IMR-90 (cell line): ENCODE measurements at regions not wholly inside any gene's neighbourhood (a gene's known extent, or its start where the extent isn't known, plus 50 kb on each side); places are given as distances from the start of the nearest gene placed in this dataset.

ENCODE experiments used
- ATAC-seq: fragments of 200-7000 bp; cut with Tn5 transposase; 2 replicates; pipeline ENCODE4 v1.9.1; 2020; ENCODE audit warnings: low read depth, mild to moderate bottlenecking, moderate library complexity
- BruUV-seq: library from RNA; stranded (reverse); fragments of 400-500 nt; replicated peaks from 2 replicates; lab custom pipeline; 2021; lab: Mats Ljungman, UMichigan
- CTCF ChIA-PET: fragments of 300-600 bp; formaldehyde crosslinking; extraction: SDS; loops from one replicate; lab custom pipeline; 2021; ENCODE audit warnings: antibody characterized with exemption; lab: Yijun Ruan, JAX
- POLR2A ChIA-PET: fragments of 300-600 bp; sonication (Branson Sonifier 250); formaldehyde crosslinking; loops from one replicate; lab custom pipeline; 2022; ENCODE audit warnings: antibody characterized with exemption; ENCODE audit not compliant: unreplicated experiment; lab: Charles Lee
- DNase-seq: peaks from one replicate; pipeline ENCODE4 v3.0.0; 2013
- H2AFZ ChIP-seq: replicated peaks from 2 replicates; pipeline ENCODE3; 2013; ENCODE audit warnings: low read length, mild to moderate bottlenecking; ENCODE audit not compliant: poor library complexity
- H2AK5ac ChIP-seq: 2 replicates; pipeline ENCODE4 v1.6.1; 2013; ENCODE audit warnings: low read depth, low read length, inconsistent platforms
- H2AK9ac ChIP-seq: replicated peaks from 2 replicates; pipeline ENCODE3; 2013; ENCODE audit warnings: mild to moderate bottlenecking, low read depth, low read length, moderate library complexity; ENCODE audit not compliant: poor library complexity
- H2BK120ac ChIP-seq: 2 replicates; pipeline ENCODE4 v1.6.1; 2013; ENCODE audit warnings: low read depth, low read length, inconsistent platforms
- H2BK15ac ChIP-seq: 3 replicates; pipeline ENCODE4 v1.6.1; 2013; ENCODE audit warnings: low read depth, low read length, inconsistent platforms
- H2BK20ac ChIP-seq: 2 replicates; pipeline ENCODE4 v1.6.1; 2013; ENCODE audit warnings: low read depth, mild to moderate bottlenecking, inconsistent platforms, low read length, moderate library complexity
- H2BK5ac ChIP-seq: 2 replicates; pipeline ENCODE4 v1.6.1; 2013; ENCODE audit warnings: mild to moderate bottlenecking, low read depth, low read length, inconsistent platforms; ENCODE audit not compliant: poor library complexity, severe bottlenecking
- H3K14ac ChIP-seq: replicated peaks from 2 replicates; pipeline ENCODE4 v1.6.1; 2013; ENCODE audit warnings: low read depth, low read length, inconsistent platforms
- H3K18ac ChIP-seq: 2 replicates; pipeline ENCODE4 v1.6.1; 2013; ENCODE audit warnings: low read depth, low read length, control low read depth
- H3K23ac ChIP-seq: 2 replicates; pipeline ENCODE4 v1.6.1; 2013; ENCODE audit warnings: low read depth, low read length, inconsistent platforms
- H3K27ac ChIP-seq: 2 replicates; pipeline ENCODE4 v1.5.1; 2013; ENCODE audit warnings: mild to moderate bottlenecking, control low read depth, low read length; ENCODE audit not compliant: insufficient read depth
- H3K27me3 ChIP-seq: 2 replicates; pipeline ENCODE4 v1.6.1; 2013; ENCODE audit warnings: low read length; ENCODE audit not compliant: control insufficient read depth, insufficient read depth
- H3K36me3 ChIP-seq: 2 replicates; pipeline ENCODE4 v1.6.1; 2013; ENCODE audit warnings: low read length, mixed read lengths; ENCODE audit not compliant: control insufficient read depth, insufficient read depth
- H3K4ac ChIP-seq: 2 replicates; pipeline ENCODE4 v1.6.1; 2013; ENCODE audit warnings: low read depth, low read length, inconsistent platforms
- H3K4me1 ChIP-seq: 2 replicates; pipeline ENCODE4 v1.6.1; 2013; ENCODE audit warnings: low read length, mixed read lengths; ENCODE audit not compliant: control insufficient read depth, insufficient read depth
- H3K4me2 ChIP-seq: 2 replicates; pipeline ENCODE4 v1.6.1; 2013; ENCODE audit warnings: low read depth, mild to moderate bottlenecking, control low read depth, low read length, moderate library complexity
- H3K4me3 ChIP-seq: 2 replicates; pipeline ENCODE4 v1.5.1; 2013; ENCODE audit warnings: low read depth, mild to moderate bottlenecking, control low read depth, low read length, moderate library complexity; ENCODE audit not compliant: insufficient read depth
- H3K56ac ChIP-seq: 2 replicates; pipeline ENCODE4 v1.6.1; 2013; ENCODE audit warnings: low read length, inconsistent platforms; ENCODE audit not compliant: insufficient read depth; ENCODE audit errors: extremely low read depth
- H3K79me1 ChIP-seq, 2 experiments: 2 replicates each; pipeline ENCODE4 v1.6.1; 2013; ENCODE audit warnings: low read length in 2 of 2, inconsistent platforms in 1 of 2, low read depth in 1 of 2
- H3K9ac ChIP-seq: 2 replicates; pipeline ENCODE4 v1.6.1; 2013; ENCODE audit warnings: low read depth, low read length, control low read depth
- H3K9me1 ChIP-seq: 2 replicates; pipeline ENCODE4 v1.6.1; 2013; ENCODE audit warnings: low read length, inconsistent platforms; ENCODE audit not compliant: insufficient read depth
- H3K9me3 ChIP-seq: 2 replicates; pipeline ENCODE4 v1.6.1; 2013; ENCODE audit warnings: low read length; ENCODE audit not compliant: control insufficient read depth, insufficient read depth
- H4K20me1 ChIP-seq: 2 replicates; pipeline ENCODE4 v1.6.1; 2013; ENCODE audit warnings: low read length, inconsistent platforms; ENCODE audit not compliant: insufficient read depth
- H4K5ac ChIP-seq: 2 replicates; pipeline ENCODE4 v1.6.1; 2013; ENCODE audit warnings: mild to moderate bottlenecking, low read depth, low read length, control low read depth
- H4K8ac ChIP-seq, 2 experiments: 2 replicates each; pipeline ENCODE4 v1.6.1; 2013; ENCODE audit warnings: low read depth in 2 of 2, low read length in 2 of 2, control low read depth in 1 of 2, inconsistent platforms in 1 of 2
- H4K91ac ChIP-seq: 2 replicates; pipeline ENCODE4 v1.6.1; 2013; ENCODE audit warnings: low read depth, low read length, inconsistent platforms; ENCODE audit not compliant: insufficient read depth
- BHLHE40 ChIP-seq: fragments of 150-350 bp; IDR thresholded peaks from 2 replicates; pipeline ENCODE4 v1.6.1; 2016; ENCODE audit warnings: mild to moderate bottlenecking, low read depth, low read length
- ELK1 ChIP-seq: fragments of 150-350 bp; IDR thresholded peaks from 2 replicates; pipeline ENCODE4 v1.6.1; 2016; ENCODE audit warnings: low read depth, mild to moderate bottlenecking, low read length, moderate library complexity, borderline replicate concordance
- MXI1 ChIP-seq: IDR thresholded peaks from 2 replicates; pipeline ENCODE4 v1.6.1; 2012; ENCODE audit warnings: low read depth, mild to moderate bottlenecking, low read length, moderate library complexity, borderline replicate concordance
- WGBS, 2 experiments: methylation state at CpG; one replicate each; pipeline versions ENCODE4 v1.1.5 to v1.1.7; 2013; ENCODE audit warnings: missing lambda C conversion rate in 2 of 2; ENCODE audit not compliant: insufficient read length in 1 of 2; ENCODE audit errors: extremely low coverage in 2 of 2; 5-methylcytosine and 5-hydroxymethylcytosine counted together
- dilution Hi-C: fragments of 300-500 bp; cut with HindIII; formaldehyde crosslinking; loops from one replicate; pipeline ENCODE4 v1.14.3; 2018; ENCODE audit warnings: low sequenced_read_pairs; ENCODE audit not compliant: unreplicated experiment
- in situ Hi-C: fragments of 300-500 bp; cut with MboI; formaldehyde crosslinking; loops from 3 replicates; pipeline ENCODE4 v1.14.3; 2019; ENCODE audit warnings: low sequenced_read_pairs, inconsistent platforms, mixed read lengths
- intact Hi-C: fragments of 100-400 bp; cut with micrococcal nuclease; formaldehyde crosslinking; loops from 2 replicates; pipeline ENCODE4 v1.10.0; 2022

GRCh38 chr6:126153661-126154060 is 167.3 kb downstream of the TRMT11 start:
- Histone ChIP-seq H2AK5ac (no peak overlapping the region), H3K9me1 (no peaks in the 10 kb centered on the region), H3K18ac (no peak overlapping the region), H3K27ac (no peak overlapping the region), H3K4me3 (no peak overlapping the region), H4K91ac (no peak overlapping the region), H3K36me3 (no peaks in the 10 kb centered on the region), H3K4ac (no peak overlapping the region), H2BK15ac (no peak overlapping the region), H3K4me2 (no peak overlapping the region), H3K9me3 (no peaks in the 10 kb centered on the region), H4K20me1 (no peaks in the 10 kb centered on the region), H2AK9ac (no peak overlapping the region), H2BK5ac (no peak overlapping the region), H3K4me1 (no peaks in the 10 kb centered on the region), H2BK120ac (no peak overlapping the region), H2BK20ac (no peak overlapping the region), H4K8ac (no peak overlapping the region), H3K27me3 (peaks cover 1% of the 10 kb centered on the region), H3K56ac (no peak overlapping the region), H3K9ac (no peak overlapping the region), H3K23ac (no peak overlapping the region), H3K14ac (no peak overlapping the region), H4K5ac (no peak overlapping the region), H2AFZ (no peak overlapping the region), H3K79me1 (no peaks in the 10 kb centered on the region)
- DNase-seq (peak; percentile 72), ATAC-seq (peak; percentile 72)
- in situ Hi-C loops, result no loop called here
- no TSS peak for BruUV-seq
- ChIA-PET POLR2A (no interaction called here), CTCF (no interaction called here)
- no CpG with 5 or more reads among the region's 3 CpGs for WGBS, 2 experiments
- TF ChIP-seq MXI1, result peak; percentile 54; the same call in 1 of the 2 replicates
- no peak for TF ChIP-seq ELK1
- TF ChIP-seq BHLHE40, result peak; percentile 37; the same call in 1 of the 2 replicates
- intact Hi-C loops, result no loop called here
- dilution Hi-C loops, result no loop called here
